Natural killer cell (primary cell): ENCODE measurements at regions not wholly inside any gene's neighbourhood (a gene's known extent, or its start where the extent isn't known, plus 50 kb on each side); places are given as distances from the start of the nearest gene placed in this dataset.

Source experiments
- ATAC-seq, 3 donors: fragments of 150-1000 bp in 2 of 3; fragments of 200-7000 bp in 1 of 3; cut with Tn5 transposase; 1 replicate in 1 of 3; 2 replicates in 2 of 3; pipeline ENCODE4 v1.10.0; 2021; ENCODE audit warnings: mild to moderate bottlenecking in 2 of 3, moderate library complexity in 2 of 3
- DNase-seq, 2 donors: peaks; one replicate each; pipeline versions ENCODE4 v3.0.0 to v3.0.0-alpha.2; 2013 to 2021; ENCODE audit warnings: mixed read lengths in 1 of 2
- H3K27ac ChIP-seq: one replicate; pipeline ENCODE4 v1.5.1; 2013; ENCODE audit warnings: mild to moderate bottlenecking, low read length
- H3K27me3 ChIP-seq: one replicate; pipeline ENCODE4 v1.6.1; 2013; ENCODE audit warnings: low read length; ENCODE audit not compliant: control insufficient read depth, insufficient read depth
- H3K36me3 ChIP-seq: one replicate; pipeline ENCODE4 v1.6.1; 2013; ENCODE audit warnings: low read length; ENCODE audit not compliant: control insufficient read depth, insufficient read depth
- H3K4me1 ChIP-seq: one replicate; pipeline ENCODE4 v1.6.1; 2013; ENCODE audit warnings: low read length; ENCODE audit not compliant: control insufficient read depth, insufficient read depth
- H3K4me3 ChIP-seq: one replicate; pipeline ENCODE4 v1.5.1; 2013; ENCODE audit warnings: low read length
- H3K9me3 ChIP-seq: one replicate; pipeline ENCODE4 v1.6.1; 2013; ENCODE audit warnings: low read length; ENCODE audit not compliant: control insufficient read depth, insufficient read depth
- H3K27ac Mint-ChIP-seq, 2 donors: one replicate each; pipeline ENCODE4 v1.8.0; 2022; ENCODE audit warnings: mild to moderate bottlenecking in 2 of 2, mixed read lengths in 2 of 2, moderate library complexity in 1 of 2
- H3K27me3 Mint-ChIP-seq, 2 donors: one replicate each; pipeline ENCODE4 v1.8.0; 2022; ENCODE audit warnings: low read depth in 2 of 2, mixed read lengths in 2 of 2
- H3K36me3 Mint-ChIP-seq: one replicate; pipeline ENCODE4 v1.8.0; 2022; ENCODE audit warnings: mixed read lengths
- H3K4me1 Mint-ChIP-seq, 2 donors: one replicate each; pipeline ENCODE4 v1.8.0; 2022; ENCODE audit warnings: mixed read lengths in 2 of 2
- H3K4me3 Mint-ChIP-seq: one replicate; pipeline ENCODE4 v1.8.0; 2022; ENCODE audit warnings: mild to moderate bottlenecking, moderate library complexity, mixed read lengths
- H3K9me3 Mint-ChIP-seq, 2 donors: one replicate each; pipeline ENCODE4 v1.8.0; 2022; ENCODE audit warnings: mixed read lengths in 2 of 2
- CTCF ChIP-seq: fragments of 200-600 bp; IDR thresholded peaks from one replicate; pipeline ENCODE4 v1.8.0; 2022; ENCODE audit warnings: antibody characterized with exemption
- WGBS: methylation state at CpG from one replicate; pipeline ENCODE4 v1.1.7; 2013; ENCODE audit warnings: missing lambda C conversion rate; ENCODE audit not compliant: insufficient coverage; 5-methylcytosine and 5-hydroxymethylcytosine counted together
- intact Hi-C: fragments of 100-400 bp; cut with micrococcal nuclease; formaldehyde crosslinking; loops from one replicate; pipeline ENCODE4 v1.14.2; 2022

- H3K27me3 Mint-ChIP-seq, result peaks cover 11 to 16% of the 10 kb centered on the region in 2 donors
These were observed 60.2 kb upstream of the PHF14 start for GRCh38 chr7:10913457-10913856.

GRCh38 chr7:10918093-10918590 is 55.5 kb upstream of the PHF14 start:
- TF ChIP-seq CTCF, result no peak
- H3K9me3 Mint-ChIP-seq, result no peaks in the 10 kb centered on the region
- H3K27ac Mint-ChIP-seq, result no peak overlapping the region
- H3K36me3 ChIP-seq, result no peaks in the 10 kb centered on the region
- no peak overlapping the region for H3K4me3 Mint-ChIP-seq
- H3K4me1 ChIP-seq, result no peaks in the 10 kb centered on the region
- H3K27me3 Mint-ChIP-seq, result peaks cover 15 to 24% of the 10 kb centered on the region in 2 donors
- no peak overlapping the region for H3K27ac ChIP-seq
- no peaks in the 10 kb centered on the region for H3K4me1 Mint-ChIP-seq
- ATAC-seq (no peak), DNase-seq (no peak)
- H3K4me3 ChIP-seq, result no peak overlapping the region
- H3K27me3 ChIP-seq, result no peaks in the 10 kb centered on the region
- WGBS, result 37% methylated on average over 4 of the region's 4 CpGs
- intact Hi-C loops, result no loop called here
- H3K36me3 Mint-ChIP-seq, result no peaks in the 10 kb centered on the region
- no peaks in the 10 kb centered on the region for H3K9me3 ChIP-seq

More at GRCh38 chr7:10913457-10913856, 60.2 kb upstream of the PHF14 start:
- Mint-ChIP-seq H3K27ac (no peak overlapping the region), H3K4me1 (no peaks in the 10 kb centered on the region), H3K4me3 (no peak overlapping the region), H3K36me3 (no peaks in the 10 kb centered on the region), H3K9me3 (peaks cover 2 to 3% of the 10 kb centered on the region in 2 donors)
- Histone ChIP-seq H3K36me3 (no peaks in the 10 kb centered on the region), H3K4me1 (no peaks in the 10 kb centered on the region), H3K27me3 (no peaks in the 10 kb centered on the region), H3K27ac (no peak overlapping the region), H3K9me3 (no peaks in the 10 kb centered on the region), H3K4me3 (no peak overlapping the region)
- DNase-seq (no peak), ATAC-seq (no peak)
- WGBS, result 81% methylated on average over 2 of the region's 2 CpGs
- TF ChIP-seq CTCF, result no peak
- intact Hi-C loops, result no loop called here

- Mint-ChIP-seq H3K9me3 (no peaks in the 10 kb centered on the region), H3K27me3 (peaks cover 15% of the 10 kb centered on the region in 2 donors), H3K4me1 (no peaks in the 10 kb centered on the region), H3K4me3 (no peak overlapping the region), H3K27ac (no peak overlapping the region), H3K36me3 (no peaks in the 10 kb centered on the region)
- 100% methylated on average over 2 of the region's 2 CpGs for WGBS
- Histone ChIP-seq H3K4me3 (no peak overlapping the region), H3K36me3 (no peaks in the 10 kb centered on the region), H3K27me3 (no peaks in the 10 kb centered on the region), H3K4me1 (no peaks in the 10 kb centered on the region), H3K27ac (no peak overlapping the region), H3K9me3 (no peaks in the 10 kb centered on the region)
- no peak for ATAC-seq
- DNase-seq, result no peak
- intact Hi-C loops, result no loop called here
- TF ChIP-seq CTCF, result no peak
These were observed 53.7 kb upstream of the PHF14 start for GRCh38 chr7:10919923-10920322.
